Stimulated activated CD8-positive, alpha-beta memory T cell treated with anti-CD3 and anti-CD28 coated beads, Interleukin-4, amount 100 ng/mL, for 48 hours (primary cell): ENCODE measurements at regions not wholly inside any gene's neighbourhood (a gene's known extent, or its start where the extent isn't known, plus 50 kb on each side); places are given as distances from the start of the nearest gene placed in this dataset.

ENCODE experiments used
- DNase-seq: peaks from one replicate; pipeline ENCODE4 v3.0.0-alpha.2; 2020

DNA sequence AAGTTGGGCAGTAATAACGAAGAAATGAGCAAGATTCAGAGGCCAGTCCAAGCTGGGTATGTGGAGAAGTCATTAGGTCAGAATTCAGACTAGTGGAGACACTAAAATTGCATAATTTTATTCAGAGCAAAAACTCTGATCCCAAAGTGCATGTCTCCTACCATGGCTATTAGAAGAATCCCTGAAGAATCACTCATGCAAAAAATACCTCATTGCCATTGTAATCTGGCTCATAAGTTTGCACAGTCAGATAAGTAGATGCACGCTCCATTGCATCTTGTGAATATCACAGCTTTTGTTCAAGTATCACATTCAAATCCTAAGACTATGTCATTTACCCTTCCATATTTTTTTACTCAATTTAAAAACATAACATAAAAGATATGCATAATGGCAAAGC lies 692.2 kb upstream of the KLHL29 start:
- no peak for DNase-seq

DNA sequence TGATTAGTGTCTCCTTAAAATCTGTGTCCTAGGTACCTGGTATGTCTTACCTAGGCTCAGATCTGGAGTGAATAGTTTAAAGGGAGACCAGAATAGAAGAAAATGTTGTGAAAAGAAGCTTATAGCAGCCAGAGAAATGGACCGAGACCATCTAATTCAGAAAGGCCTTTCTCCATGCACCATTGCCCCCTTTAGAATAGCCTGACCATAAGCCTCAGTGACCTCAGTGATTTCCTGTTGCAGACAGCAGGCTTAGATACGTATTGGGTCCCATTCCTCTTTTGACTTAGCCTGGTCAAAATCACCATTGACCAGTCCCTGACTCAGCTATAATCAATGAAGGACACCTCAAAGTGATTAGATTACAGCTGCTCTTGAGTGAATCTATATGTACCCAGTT lies 690.7 kb upstream of the KLHL29 start:
- no peak for DNase-seq

DNA sequence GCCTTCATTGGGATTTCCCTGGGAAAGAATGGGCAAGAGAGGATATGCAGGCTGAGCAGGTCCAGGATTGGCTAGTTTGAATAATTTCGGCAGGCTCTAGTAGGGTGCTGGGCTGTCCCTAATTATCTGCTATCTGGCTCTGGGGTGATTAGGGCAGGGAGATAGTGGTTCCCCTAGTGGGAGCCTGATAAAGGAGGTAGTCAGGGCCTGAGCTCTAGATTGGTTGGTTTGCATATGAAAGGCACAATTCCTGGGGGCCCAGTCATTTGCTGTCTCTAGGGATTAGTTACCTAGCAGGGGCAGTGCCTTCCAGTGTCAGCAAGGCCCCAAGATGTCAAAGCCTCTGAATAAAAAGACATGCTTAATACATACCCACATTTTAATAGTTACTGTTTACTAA lies 690.1 kb upstream of the KLHL29 start:
- no peak for DNase-seq

DNA sequence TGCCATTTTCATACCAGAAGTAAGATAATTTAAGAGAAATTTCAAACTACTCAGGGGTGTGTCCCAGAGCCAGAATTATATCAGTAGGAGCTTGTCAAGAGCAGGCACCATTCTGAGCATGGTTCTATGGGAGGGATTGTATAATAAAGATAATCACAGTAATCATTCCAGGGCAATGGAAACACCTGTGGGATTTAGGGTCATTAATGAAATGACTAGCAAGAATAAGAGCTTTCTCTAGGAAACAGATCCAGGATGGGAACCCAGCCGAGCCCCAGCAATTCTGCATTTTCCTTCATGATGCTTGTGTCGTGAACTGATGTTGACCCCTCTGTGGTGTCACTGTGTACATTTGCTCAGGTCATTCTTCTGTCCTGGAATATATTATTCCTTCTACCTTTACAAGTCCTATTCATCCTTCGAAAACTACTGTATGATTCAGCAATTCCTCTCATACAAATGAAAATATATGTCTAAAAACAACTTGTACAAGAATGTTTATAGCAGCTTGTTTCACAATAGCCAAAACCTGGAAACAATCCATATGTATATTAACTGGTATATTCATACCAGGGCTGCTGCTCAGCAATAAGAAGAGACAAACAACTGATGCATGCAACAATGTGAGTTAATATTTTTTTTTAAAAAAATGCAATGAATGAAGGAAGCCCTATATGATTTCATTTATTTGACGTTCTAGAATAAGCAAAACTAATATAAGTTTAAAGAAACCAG lies 687.8 kb upstream of the KLHL29 start:
- no peak for DNase-seq

DNA sequence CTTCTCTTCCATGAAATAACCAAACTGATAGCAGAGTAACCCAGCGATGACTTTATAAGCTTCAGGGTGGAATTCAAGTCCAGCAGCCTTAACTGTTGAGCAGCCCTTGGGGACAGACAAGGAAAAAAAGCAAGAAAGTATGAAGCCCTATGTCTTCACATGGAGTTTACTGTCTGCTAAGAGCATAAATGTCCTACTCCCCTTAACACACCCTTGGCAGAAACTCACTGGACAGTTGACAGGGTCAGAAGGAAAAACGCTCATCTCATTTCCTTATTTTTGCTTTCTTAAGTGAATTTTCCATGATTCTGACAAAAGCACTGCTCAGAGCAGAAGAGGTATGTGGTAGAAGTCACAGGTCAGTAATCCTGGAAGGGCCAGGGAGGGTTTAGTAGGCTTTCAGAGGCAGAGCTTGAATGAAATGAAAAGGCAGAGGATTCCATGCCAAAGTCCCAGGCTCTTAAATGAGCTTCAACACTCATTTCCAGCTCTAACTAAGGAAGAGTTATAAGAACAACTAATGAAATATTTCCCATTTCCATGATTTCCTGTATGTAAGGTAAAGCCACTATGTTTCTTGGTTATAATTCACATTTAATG lies 683.3 kb upstream of the KLHL29 start:
- no peak for DNase-seq

DNA sequence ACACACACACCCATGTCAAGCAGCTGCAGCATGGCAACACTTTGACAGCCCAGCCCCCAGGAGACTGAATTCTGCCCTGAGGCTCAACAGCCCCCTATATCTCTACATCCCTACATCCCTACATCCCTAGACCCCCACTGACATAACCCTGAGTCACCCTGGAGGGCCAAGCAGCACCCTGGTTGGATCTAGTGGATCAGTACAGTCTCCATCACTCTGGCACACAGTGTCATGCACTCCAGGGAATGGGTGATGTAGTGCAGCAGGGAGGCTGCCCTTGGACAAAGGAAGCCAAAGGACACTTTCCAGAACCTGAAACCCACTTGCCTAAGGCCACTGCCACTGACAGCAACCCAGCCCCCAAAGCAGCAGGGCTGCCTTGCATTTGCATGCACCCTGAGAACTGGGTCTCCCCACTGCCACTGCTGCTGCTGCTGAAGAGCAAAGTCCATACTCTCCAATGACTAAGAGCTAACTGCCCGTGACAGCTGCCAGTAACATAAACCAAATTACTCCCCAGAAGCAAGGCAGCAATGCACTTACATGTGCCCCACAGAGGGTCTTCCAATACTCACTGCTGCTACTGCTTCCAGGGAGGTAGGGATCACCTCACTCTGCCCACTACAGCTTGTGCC lies 681.6 kb upstream of the KLHL29 start:
- DNase-seq: no peak

DNA sequence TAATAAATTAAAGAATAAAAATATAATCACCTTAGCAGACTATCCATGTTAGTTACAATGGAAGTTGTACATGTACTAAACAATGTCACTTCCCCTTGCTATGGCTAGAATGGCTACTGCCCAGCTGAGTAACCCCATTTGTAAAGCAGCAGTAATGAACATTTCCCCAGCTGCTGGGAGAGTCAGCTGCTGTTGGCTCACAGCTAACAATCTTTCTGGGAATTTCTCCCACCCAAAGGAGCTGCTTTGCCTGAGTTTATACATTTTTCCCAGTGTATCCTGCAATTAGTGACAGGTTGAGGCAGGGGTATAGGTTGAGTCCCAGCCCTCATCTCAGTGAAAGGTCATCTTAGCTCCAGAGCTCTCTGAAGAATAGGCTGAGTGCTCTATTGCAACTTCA lies 665.6 kb upstream of the KLHL29 start:
- DNase-seq: no peak

DNA sequence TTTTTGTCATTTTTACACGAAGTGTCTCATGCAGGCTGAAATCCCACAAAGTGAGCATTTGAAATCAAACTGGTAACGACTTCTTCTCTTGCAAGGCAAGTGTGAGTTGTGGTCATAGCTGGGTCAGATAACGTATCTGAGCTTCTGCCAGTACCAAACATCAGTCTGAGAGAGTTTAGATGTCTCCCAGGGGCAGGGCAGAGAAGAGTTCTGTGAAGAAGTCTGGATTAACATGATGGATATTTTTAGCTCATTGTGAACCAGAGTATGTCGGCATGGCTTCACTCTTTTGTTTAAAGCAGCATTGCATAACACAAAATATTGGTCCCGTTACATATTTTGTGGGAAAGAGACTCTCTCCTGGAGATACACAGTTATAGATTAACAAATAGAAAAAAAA lies 655.5 kb upstream of the KLHL29 start:
- DNase-seq: no peak

DNA sequence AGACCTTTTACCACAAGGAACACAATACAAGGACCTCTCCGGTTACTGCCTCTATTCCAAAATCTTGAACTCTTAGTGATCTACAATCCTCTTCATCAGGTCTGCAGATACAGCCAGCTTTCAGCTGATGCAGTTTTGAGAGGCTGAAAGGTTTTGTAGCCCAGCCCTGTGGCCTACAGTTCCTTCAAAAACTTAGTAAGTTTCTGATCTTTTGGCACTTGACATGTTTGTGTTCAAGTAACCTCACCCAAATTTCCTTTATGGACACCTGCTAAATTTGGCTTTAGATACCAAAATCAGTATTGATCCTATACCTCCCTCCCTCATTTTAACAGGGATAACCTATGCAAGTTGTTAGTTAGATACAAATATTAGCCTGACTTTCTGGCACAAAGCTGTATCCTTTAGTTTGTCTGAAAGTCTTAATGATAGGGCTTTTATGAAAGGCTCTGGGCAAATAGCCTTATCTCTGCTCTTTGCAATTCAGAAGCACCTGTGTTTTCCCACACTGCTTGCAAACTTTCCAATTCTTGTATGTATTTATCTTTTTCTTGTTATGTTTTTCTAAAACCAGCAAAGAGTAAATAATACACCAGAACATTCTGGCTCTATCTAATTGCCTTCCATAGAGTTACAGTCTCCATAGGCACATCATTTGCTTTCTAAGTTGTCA lies 650.5 kb upstream of the KLHL29 start:
- no peak for DNase-seq

DNA sequence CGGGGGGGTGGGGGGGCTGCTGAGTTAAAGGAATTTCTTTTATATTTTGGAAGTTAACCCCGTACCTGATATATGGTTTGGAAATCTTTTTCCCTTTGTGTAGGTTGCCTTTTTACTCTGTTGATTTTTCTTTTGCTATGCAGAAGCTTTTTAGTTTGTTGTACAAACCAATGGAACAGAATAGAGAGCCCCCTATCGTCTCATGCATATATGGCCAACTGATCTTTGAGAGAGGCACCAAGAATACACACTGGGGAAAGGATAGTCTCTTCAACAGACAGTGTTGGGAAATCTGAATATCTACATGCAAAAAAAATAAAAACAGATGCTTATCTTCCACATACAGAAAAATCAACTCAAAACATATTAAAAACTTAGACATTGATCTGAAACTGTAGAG lies 647.8 kb upstream of the KLHL29 start:
- no peak for DNase-seq

DNA sequence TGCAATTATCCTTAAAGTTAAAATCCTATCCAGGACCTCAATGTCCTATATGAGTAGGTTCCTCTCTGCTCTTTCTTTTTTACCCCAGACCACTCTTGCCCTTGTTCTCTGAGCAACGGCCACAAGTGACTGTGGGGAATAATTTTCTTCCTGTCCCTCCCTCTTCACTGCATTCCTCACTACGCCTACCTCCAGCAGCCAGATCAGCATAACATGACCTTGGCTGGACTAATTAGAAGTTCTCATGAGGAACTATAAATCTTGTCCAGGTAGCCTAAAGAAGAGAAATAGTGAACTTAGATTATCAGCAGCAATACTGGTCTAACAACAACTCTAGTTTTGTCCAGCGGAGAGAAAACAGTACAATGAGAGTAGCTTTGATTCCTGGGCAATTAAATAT lies 643.8 kb upstream of the KLHL29 start:
- no peak for DNase-seq

DNA sequence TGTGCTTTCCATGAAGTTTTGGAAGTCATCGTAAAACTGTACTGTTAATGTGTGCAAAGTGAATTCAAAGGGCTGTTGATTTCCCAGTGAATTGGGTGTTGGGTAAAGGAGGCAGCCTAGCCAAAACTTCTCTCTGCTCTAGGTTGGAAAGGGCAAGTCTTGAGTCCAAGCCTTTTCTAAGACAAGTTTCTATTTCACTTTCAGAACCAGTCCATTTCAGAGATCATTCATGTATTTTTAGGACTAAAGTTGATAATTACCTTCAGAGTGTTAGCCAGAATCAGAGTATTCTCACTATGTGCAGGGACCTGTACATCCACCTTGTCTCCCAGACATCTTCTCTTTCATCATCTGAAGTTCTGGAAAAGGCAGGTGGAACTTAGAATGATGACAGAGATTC lies 636.1 kb upstream of the KLHL29 start:
- no peak for DNase-seq

DNA sequence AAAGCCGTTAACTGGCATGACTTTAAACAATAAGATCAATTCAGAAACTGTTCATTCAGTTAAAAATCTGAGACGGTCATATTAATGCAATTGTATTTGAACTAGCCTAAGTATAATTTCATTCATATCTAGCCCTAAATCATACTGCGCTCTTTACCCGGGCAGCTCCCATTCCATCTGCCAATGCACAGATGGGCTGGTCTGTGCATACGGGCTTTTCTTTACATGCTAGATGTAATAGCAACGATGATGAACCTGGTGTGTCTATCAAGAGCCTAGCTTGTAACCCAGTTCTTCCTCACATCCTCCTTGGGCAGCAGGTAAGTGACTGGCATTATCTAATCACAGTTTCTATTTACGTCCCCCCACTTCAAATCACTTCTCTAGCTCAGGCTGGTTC lies 631.5 kb upstream of the KLHL29 start:
- no peak for DNase-seq

DNA sequence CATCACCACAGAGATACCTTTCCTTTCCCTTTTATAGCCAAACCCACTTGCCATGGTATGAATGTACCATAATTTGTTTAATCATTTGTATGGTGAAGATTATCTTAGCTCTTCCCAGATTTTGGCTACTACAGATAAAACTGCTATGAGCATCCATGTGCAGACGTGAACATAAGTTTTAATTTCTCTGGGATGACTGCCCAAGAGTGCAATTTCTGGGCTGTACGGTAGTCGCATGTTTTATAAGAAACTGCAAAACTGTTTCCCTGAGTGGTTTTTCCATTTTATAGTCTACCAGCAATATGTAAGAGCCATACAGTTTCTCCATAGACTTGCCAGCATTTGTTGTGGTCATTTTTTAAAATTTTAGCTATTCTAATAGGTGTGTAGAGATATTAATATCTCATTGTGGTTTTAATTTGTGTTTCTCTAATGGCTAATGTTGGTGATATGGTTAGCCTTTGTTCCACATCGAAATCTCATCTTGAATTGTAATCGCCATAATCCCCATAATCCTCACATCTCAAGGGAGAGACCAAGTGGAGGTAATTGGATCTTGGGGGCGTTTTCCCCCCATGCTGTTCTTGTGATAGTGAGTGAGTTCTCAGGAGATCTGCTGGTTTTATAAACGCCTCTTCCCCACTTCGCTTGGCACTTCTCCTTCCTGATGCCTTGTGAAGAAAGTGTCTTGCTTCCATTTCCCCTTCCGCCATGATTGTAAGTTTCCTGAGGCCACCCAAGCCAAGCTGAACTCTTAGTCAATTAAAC lies 628.5 kb upstream of the KLHL29 start:
- DNase-seq: no peak

DNA sequence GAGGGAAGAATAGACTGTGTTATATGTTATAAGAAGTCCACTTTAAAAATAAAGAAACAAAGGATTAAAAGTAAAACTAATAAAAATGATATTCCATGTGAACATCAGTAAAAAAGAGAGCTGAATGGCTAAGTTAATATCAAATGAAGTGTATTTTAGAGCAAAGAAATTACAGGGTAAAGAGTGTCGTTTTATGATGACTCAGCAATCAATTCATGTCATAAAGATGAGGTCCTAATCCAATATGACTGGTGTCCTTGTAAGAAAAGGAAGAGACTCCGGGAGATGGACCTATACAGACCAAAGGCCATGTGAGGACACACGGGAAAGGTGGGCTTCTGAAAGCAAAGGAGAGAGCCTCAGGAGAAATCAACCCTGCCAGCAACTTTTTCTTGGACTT lies 615.5 kb upstream of the KLHL29 start:
- no peak for DNase-seq

DNA sequence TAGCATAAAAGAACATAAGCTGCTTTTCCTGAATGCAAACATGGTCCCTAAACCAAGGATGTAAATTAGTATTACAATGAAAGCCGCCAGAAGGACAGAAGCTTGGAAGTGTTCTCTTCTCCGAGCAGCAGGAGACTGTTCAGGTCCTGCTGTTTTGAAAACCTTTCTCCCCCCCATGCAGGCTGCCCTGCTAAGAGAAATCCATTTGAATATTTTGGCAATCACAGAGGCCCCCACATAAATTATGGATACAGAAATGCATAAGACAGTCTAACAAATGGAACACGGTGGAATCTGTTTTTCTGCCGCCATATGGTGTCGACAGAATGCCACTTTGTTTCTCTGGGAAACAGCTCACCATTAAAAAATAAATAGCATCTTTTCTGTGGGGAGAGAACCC lies 600.4 kb upstream of the KLHL29 start:
- DNase-seq: no peak

DNA sequence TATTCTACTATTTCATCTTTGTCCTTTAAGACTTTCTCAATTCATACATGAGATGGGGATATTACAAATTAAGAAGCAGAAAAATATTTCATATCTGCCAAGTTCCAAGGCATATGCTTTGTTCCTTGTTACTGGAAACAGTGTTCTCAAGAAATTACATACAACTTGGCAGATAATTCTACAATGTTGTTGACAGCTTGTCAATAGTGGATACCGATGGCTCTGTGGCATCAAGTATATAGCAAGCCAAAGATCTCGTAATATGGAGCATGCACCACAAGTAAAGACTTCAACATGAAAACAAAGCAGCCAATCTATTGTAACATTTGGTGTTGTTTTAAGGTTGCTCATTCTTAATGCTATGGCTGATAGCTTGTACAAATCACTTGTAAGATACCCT lies 598.2 kb upstream of the KLHL29 start:
- no peak for DNase-seq

DNA sequence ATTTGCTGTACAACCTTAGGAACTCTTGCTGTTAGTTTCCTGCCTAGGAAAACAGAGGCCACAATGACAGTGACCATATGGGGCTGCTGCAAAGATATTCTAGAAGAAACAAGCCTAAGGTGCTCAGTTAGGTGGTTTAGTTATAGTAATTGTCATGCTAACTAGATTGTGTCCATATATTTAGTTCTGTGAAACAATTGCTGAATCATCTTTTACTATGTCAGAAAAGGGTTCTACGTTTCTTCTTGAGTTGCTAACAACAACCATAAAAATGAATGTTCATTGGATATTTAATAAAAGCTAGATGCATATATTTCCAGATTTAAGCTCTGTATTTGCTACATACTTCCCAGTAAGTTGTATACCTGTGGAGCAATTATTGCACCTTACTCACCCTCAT lies 597.2 kb upstream of the KLHL29 start:
- DNase-seq: no peak

DNA sequence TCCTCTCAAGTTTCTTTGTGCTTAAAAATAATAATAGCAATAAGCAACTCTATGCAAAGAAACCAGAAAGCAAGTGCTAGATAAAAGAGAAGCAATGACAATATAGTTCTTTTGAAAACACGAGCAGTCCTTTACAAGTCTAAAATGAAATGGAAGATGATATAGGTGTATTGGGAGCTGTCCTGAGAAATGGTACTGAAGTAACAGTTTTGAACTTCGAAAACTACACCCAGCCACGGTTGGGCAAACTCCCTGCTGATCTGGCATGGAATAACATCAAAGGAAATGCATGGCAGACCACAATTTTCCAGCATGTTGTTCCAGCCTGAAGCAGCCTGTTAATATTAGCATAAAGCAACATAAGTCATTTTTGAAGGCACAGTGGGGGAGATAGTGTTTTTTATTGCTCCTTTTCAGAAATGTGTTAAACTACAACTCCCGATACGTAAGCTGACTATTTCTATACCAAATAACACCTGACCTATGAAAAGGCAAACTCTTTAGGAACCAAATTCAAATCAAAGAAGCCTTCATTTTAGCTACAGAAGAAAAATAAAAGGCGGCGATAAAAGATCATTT lies 596.1 kb upstream of the KLHL29 start:
- no peak for DNase-seq

DNA sequence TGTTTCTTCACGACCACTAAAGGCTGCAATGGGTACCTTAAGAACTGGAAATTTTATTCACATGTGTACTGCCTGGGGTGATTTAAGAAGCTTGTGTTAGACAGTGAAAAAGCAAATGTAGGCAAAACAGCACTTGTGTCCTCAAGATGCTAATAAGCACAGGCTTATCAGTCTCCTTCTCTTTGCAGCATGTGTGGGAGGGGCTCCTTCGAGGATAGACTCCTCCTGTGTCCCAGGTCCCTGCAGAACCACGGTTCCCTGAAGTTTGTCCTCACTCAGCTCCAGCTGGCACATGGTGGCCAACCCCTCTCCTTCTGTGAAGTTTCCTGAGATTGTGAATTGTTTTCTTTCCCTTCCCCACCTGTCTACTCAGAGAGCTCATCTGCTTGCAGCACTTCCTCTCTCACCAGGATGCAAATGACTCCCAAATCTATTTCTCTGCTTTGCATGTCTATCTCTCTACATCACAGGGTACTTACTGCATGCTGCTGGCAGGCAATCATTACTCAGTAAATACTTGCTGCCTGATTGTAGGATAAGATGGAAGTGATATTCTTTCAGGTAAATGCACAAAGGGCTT lies 589.6 kb upstream of the KLHL29 start:
- no peak for DNase-seq

DNA sequence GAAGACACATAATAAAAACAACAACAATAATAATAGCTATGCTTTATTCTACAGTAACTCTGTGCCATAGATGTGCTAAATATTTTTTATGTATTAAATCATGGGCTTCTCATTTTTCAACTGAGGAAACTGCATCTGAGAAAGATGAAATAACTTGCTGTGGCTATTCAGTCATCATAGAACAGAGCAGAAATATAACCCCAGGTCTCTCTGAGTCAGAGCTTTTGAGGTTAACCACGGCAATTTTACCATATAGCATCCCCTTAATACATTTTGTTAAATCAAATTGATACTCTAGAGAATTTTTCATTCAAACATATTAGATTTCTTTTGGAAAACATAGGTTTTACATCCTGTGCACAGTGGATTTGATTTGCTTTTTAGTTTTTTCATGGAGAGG lies 586.6 kb upstream of the KLHL29 start:
- DNase-seq: no peak

DNA sequence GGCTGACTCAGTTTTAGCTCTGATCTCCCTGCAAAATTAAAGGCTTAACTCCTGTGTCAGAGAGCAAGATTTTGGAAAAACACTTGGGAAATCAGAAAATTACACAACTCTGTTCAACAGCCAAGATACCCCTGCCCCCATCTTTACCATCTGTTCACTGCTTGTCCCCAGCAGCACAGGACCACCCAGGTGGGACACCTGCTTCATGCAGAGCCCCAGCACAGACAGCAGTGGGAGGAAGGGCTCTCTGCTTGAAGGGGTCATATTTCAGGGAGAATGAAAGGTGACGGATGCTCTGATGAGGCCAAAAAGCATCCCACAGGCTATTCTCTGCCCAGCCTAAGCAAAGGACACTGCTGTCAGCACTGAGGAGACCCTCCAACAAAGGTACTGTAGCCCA lies 584.6 kb upstream of the KLHL29 start:
- no peak for DNase-seq

DNA sequence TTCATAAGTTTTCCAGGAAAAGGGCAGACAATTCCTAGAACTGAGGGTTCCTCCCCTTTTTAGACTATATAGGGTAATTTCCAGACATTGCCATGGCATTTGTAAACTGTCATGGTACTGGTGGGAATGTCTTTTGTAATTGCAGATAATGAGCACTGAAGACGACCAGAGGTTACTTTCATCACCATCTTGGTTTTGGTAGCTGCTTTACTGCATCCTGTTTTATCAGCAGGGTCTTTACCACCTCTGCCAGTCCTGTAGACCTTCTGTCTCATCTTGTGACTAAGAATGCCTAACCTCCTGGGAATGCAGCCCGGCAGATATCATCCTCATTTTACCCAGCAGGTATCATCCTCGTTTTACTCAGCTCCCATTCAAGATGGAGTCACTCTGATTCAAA lies 583.9 kb upstream of the KLHL29 start:
- no peak for DNase-seq
